ENCODE measurements at regions not wholly inside any gene's neighbourhood (a gene's known extent, or its start where the extent isn't known, plus 50 kb on each side); places are given as distances from the start of the nearest gene placed in this dataset.

DNA sequence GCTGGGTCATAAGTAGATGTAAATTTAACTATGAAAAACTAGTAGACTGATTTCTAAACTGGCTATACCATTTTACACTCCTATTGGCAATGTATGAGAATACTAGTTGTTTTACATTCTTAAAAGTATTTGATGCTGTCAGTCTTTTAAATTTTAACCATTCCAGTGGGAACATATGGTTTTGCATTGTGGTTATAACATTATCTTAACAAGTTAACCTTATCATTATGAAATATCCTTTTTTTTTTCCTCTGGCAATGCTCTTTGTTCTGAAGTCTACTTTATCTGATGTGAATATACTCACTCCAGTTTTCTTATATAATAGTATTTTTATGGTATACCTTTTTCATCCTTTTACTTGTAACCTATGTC, 548.9 kb upstream of the CLINT1 start:
- no peaks in the 10 kb centered on the region for H3K27me3 ChIP-seq (ENCODE audit: low read depth)
- no peak overlapping the region for H3K4me3 ChIP-seq
- H3K36me3 ChIP-seq, result no peaks in the 10 kb centered on the region
- TF ChIP-seq, protein P1, sequence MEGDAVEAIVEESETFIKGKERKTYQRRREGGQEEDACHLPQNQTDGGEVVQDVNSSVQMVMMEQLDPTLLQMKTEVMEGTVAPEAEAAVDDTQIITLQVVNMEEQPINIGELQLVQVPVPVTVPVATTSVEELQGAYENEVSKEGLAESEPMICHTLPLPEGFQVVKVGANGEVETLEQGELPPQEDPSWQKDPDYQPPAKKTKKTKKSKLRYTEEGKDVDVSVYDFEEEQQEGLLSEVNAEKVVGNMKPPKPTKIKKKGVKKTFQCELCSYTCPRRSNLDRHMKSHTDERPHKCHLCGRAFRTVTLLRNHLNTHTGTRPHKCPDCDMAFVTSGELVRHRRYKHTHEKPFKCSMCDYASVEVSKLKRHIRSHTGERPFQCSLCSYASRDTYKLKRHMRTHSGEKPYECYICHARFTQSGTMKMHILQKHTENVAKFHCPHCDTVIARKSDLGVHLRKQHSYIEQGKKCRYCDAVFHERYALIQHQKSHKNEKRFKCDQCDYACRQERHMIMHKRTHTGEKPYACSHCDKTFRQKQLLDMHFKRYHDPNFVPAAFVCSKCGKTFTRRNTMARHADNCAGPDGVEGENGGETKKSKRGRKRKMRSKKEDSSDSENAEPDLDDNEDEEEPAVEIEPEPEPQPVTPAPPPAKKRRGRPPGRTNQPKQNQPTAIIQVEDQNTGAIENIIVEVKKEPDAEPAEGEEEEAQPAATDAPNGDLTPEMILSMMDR (IDR thresholded peaks at IDR 0.05), result no peak
- H3K27ac ChIP-seq, result no peak overlapping the region
- no peak for DNase-seq
- H3K4me1 ChIP-seq, result no peaks in the 10 kb centered on the region
- H3K9me3 ChIP-seq, result no peaks in the 10 kb centered on the region
- no peak for ATAC-seq
- intact Hi-C loops (cut with DNase I), result no loop called here

DNA sequence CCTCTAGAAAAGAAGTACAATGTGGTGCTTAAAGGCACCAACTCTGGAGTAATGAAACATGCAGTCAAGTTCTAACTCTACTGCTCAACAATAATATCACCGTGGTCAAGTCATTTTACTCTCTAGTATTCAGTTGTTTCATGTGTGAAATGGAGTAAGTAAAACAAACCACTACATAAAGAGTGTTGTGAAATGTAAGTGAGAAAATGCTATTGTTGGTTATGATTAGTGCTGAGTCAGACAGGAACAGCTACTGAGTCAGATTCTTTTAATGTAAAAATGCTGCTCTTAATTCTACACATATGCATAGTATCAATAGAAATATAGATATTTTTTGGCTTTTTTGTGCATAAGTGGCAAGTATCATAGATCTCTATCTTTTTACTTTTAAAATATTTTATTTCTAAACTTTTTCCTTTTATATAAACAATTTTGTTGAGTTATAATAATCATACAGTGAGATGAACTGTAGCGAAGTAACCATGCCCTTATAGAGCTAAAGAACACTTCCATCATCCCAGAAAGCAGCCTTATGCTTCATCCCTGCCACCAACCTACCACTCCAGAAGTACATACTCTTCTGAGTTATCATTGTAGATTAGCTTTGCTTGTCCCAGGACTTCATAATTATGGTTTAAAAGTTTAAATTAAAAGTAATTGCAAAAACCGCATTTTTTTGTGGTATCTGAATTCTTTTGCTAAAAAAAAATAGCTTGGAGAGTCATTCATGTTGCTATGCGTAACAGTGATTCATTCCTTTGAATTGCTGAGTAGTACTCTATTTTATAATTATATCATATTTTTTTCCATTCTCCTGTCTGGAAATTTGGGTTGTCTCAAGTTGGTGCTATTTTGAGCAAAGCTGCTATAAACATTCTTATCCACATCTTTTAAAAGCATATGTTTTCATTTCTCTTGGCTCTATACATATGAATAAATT, 548.2 kb upstream of the CLINT1 start:
- TF ChIP-seq, protein P1 (IDR thresholded peaks at IDR 0.05), result no peak
- intact Hi-C loops (cut with DNase I), result no loop called here
- Histone ChIP-seq H3K4me1 (no peaks in the 10 kb centered on the region), H3K9me3 (no peaks in the 10 kb centered on the region), H3K27me3 (ENCODE audit: low read depth) (no peaks in the 10 kb centered on the region), H3K27ac (no peak overlapping the region), H3K4me3 (no peak overlapping the region), H3K36me3 (no peaks in the 10 kb centered on the region)
- ATAC-seq, result no peak
- no peak for DNase-seq

DNA sequence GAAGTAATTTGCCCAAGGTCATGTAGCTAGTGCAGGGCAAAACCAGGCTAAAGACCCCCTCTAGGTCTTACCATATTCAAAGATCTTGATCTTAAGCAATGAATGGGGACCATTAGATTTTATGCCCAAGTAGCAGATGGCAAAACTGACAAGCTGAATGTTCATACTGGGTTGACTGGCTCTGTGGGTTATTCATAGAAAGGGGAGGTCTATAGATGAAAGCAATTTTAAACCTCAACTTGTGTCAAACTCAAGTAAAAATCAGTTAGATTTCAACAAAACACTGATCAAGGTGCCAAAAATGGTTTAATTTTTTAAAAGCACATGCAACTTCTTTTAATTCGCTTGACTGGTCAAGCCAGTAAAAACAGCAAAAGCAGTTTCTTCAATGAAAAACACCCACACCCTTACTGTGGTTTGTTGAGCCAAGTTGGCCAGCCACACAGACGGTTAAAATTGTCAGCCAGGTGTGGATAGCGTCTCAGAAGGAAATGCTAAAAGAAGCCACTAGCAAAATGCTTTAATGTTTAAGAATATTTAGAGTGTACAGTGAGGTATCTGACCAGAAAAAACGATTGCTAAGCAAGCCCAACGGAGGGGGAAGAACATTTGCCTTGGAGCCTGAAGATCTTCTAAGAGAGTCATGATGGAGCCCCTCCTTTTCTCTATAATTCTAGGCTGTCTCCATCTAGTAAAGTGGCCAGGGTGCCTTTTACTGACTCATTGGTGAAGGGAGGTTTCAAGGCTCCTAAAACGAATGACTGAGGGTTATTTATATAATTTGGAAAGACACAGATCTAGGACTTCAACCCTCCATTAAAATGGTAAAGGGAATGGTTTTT, 539.6 kb upstream of the CLINT1 start:
- no peak for ATAC-seq
- TF ChIP-seq, protein P1 (IDR thresholded peaks at IDR 0.05), result no peak
- no peak overlapping the region for H3K4me3 ChIP-seq

DNA sequence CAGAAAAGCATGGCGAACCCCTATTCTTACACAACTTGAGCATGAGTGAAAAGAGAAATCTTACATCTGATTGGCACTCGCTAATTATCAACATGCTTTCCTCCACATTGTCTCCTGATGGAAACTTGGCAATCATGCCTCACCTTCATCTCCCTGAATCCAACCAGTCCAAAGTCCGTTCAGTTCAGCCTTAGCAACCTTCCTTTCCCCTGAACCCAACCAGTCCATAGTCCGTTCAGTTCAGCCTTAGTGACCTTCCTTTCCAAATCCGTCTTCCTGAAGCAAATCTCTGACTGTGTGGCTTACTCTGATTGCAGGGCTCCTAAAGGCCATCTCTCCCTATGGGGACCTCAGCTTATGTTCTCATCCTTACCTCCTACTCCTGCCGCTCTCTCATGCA, 538.3 kb upstream of the CLINT1 start:
- no peak overlapping the region for H3K4me3 ChIP-seq
- H3K9me3 ChIP-seq, result no peaks in the 10 kb centered on the region
- ATAC-seq (no peak), DNase-seq (no peak)
- no peak overlapping the region for H3K27ac ChIP-seq
- TF ChIP-seq, protein P1 (IDR thresholded peaks at IDR 0.05), result no peak
- H3K27me3 ChIP-seq (ENCODE audit: low read depth), result no peaks in the 10 kb centered on the region
- no peaks in the 10 kb centered on the region for H3K4me1 ChIP-seq
- H3K36me3 ChIP-seq, result no peaks in the 10 kb centered on the region
- intact Hi-C loops (cut with DNase I), result no loop called here

More for the DNA sequence above, 539.6 kb upstream of the CLINT1 start:
- DNase-seq, result no peak
- Histone ChIP-seq H3K27ac (no peak overlapping the region), H3K9me3 (no peaks in the 10 kb centered on the region), H3K36me3 (no peaks in the 10 kb centered on the region), H3K4me1 (no peaks in the 10 kb centered on the region), H3K27me3 (ENCODE audit: low read depth) (no peaks in the 10 kb centered on the region)
- intact Hi-C loops (cut with DNase I), result no loop called here

DNA sequence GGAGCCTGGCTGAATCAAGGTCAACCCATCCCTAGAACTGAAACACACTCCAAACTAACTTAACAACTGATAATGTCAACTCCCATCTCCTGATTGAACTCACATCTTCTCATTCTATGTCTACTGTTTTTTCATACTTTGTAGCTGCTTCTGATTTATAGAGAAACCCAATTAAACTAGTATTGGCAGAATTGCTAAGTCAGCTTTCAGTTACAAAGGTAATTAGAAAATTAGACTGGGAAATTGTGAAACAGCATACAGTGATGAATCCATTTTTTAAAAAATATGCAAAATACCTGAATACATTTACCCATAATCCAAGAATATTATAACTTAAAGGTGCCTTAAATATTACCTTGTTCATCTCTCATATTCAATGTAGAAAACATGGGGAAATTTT, 535.2 kb upstream of the CLINT1 start:
- no peak for DNase-seq
- H3K4me3 ChIP-seq, result no peak overlapping the region
- no peaks in the 10 kb centered on the region for H3K4me1 ChIP-seq
- no peaks in the 10 kb centered on the region for H3K36me3 ChIP-seq
- ATAC-seq, result no peak
- no peaks in the 10 kb centered on the region for H3K9me3 ChIP-seq
- intact Hi-C loops (cut with DNase I), result no loop called here
- TF ChIP-seq, protein P1 (IDR thresholded peaks at IDR 0.05), result no peak
- no peaks in the 10 kb centered on the region for H3K27me3 ChIP-seq (ENCODE audit: low read depth)
- no peak overlapping the region for H3K27ac ChIP-seq
